Fibroblast of skin of back (primary cell): ENCODE measurements at regions not wholly inside any gene's neighbourhood (a gene's known extent, or its start where the extent isn't known, plus 50 kb on each side); places are given as distances from the start of the nearest gene placed in this dataset.

Experiments
- DNase-seq: peaks from one replicate; pipeline ENCODE4 v3.0.0-alpha.2; 2013

GRCh38 chr15:62844564-62845240, 197.8 kb upstream of the TPM1 start:
- peak; percentile 80 for DNase-seq

- peak; percentile 50 for DNase-seq
Observed at GRCh38 chr15:62845241-62846126, 197.1 kb upstream of the TPM1 start.

GRCh38 chr15:62846131-62846804, 196.3 kb upstream of the TPM1 start:
- DNase-seq: no peak

- DNase-seq: no peak
Observed at GRCh38 chr15:62846805-62847495, 195.6 kb upstream of the TPM1 start.

- DNase-seq: peak; percentile 57
Observed at GRCh38 chr15:62847900-62848489, 194.6 kb upstream of the TPM1 start.

GRCh38 chr15:62848632-62849050, 193.9 kb upstream of the TPM1 start:
- peak; percentile 53 for DNase-seq

GRCh38 chr15:62849316-62850106, 193.0 kb upstream of the TPM1 start:
- DNase-seq: no peak

- DNase-seq: no peak
Observed at GRCh38 chr15:62850318-62850717, 192.2 kb upstream of the TPM1 start.

- peak; percentile 99 for DNase-seq
Observed at GRCh38 chr15:62850791-62851291, 191.7 kb upstream of the TPM1 start.

GRCh38 chr15:62853114-62853840, 189.3 kb upstream of the TPM1 start:
- peak; percentile 55 for DNase-seq

GRCh38 chr15:62853841-62854225, 188.7 kb upstream of the TPM1 start:
- DNase-seq: no peak

- no peak for DNase-seq
Observed at GRCh38 chr15:62854420-62855084, 188.0 kb upstream of the TPM1 start.

GRCh38 chr15:62855085-62855476, 187.5 kb upstream of the TPM1 start:
- DNase-seq: no peak

- DNase-seq: no peak
Observed at GRCh38 chr15:62856466-62857246, 185.9 kb upstream of the TPM1 start.

GRCh38 chr15:62857411-62857853, 185.1 kb upstream of the TPM1 start:
- no peak for DNase-seq

- no peak for DNase-seq
Observed at GRCh38 chr15:62858343-62858742, 184.2 kb upstream of the TPM1 start.

- DNase-seq: no peak
Observed at GRCh38 chr15:62862717-62863116, 179.8 kb upstream of the TPM1 start.

GRCh38 chr15:62866366-62866765, 176.2 kb upstream of the TPM1 start:
- DNase-seq: no peak

- DNase-seq: no peak
Observed at GRCh38 chr15:62867844-62868243, 174.7 kb upstream of the TPM1 start.
